Hematopoietic multipotent progenitor cell treated with erythropoietin and hydrocortisone succinate and interleukin-3 and kit ligand, for 8 days (in vitro differentiated cells): ENCODE measurements at regions not wholly inside any gene's neighbourhood (a gene's known extent, or its start where the extent isn't known, plus 50 kb on each side); places are given as distances from the start of the nearest gene placed in this dataset.

ENCODE experiments used
- DNase-seq: peaks from one replicate; pipeline ENCODE4 v3.0.0-alpha.2; 2015

DNA sequence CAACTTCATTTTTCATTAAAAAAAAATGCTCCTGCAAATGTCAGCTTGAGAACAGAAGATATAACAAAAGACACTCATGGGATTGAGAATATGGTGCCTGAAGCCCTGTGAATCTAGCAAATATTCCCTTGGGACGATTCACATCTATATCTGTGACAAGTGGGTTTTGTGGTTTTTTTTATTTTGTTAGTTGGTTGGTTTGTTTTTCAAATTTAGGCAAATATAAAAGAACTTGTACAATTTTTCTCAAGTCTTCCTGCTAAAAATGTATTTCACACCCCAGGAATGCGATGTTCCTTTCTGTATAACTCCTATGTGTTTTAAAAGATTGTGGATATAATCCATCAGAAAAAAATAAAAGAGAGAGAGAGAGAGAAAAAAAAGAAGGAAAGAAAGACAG is 1061.8 kb upstream of the ARRDC3 start:
- DNase-seq = no peak

DNA sequence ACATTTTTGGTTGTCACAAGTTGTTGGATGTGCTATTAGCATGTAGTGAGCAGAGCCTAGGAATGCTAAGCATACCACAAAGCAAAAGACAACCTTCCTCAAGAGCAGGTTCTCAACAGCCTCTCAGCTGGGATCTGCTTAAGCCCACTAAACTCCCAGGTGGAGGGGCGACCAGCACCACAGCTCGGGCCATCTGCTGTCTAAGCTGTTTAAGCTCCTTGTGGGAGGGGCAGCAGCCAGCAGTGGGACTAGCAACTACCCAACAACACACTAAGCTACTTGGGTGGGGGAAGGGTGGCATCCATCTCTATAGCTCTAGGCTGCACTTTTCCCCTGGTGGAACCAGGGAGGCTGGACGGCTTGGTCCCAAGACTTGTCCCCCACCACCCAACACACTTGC is 1052.7 kb upstream of the ARRDC3 start:
- no peak for DNase-seq

DNA sequence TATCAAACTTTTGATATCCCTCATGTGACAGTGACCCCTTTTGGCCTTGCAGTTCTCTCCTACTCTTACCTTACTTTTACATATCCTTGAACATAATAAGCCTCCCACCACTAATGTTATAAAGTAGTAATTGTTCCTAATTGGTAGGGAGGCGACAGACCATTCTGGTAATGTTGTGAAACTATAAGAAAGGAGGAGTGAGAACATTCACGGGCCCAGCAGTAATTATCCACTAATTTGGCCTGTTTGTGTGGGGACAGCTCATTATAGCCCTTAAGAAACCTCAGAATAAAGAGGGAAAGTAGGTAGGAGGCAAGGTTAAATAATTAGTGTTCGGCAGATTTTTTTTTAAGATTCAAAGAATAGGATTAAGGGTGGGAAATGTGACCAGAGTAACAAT is 1046.5 kb upstream of the ARRDC3 start:
- no peak for DNase-seq

DNA sequence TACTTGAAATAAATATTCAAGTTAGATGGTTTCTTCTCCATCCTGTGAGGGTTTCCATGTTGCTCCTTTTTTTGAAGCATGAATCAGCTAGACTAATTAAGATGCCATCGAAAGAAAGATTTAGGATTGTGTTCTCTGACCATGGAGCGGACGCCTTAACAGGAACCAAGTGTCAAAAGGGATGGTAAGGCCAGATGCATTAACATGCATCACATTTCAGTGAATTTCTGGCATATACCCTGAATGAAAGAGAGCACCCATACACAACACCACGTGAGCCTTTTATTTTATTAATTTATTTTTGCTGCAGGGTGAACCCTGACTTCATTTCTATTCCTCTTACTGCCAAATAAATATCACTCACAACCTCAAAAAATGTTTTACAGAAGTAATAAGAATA is 1045.3 kb upstream of the ARRDC3 start:
- DNase-seq = no peak

DNA sequence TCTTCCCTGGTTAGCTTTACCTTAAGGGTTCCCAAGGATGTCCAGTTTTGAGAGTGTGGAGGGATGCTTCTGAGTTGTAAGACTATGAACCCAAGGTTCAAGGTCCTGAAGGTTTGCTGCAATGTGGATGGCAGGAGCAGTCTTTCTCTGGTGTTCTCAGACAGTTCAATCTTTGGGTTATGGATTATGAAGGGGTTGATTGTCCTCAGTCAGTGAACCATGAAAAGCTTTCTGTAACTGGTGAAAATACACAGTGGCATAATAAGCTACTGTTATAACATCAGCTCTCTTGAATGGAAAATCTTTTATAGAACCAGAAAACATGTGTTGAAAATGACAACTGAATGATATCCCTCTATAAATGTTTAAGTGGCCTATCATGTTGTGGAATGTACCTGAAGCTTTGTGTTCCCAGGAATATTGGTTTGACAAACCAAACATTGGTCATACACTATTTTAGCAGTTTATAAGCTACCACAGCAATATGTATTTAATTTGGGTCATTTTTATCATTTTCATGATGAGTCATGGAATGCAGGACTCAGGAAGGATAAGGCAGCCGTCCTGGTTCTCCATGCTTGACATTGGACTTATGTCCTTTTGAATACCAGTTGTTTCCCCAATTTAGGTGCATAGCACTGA is 1041.8 kb upstream of the ARRDC3 start:
- no peak for DNase-seq

DNA sequence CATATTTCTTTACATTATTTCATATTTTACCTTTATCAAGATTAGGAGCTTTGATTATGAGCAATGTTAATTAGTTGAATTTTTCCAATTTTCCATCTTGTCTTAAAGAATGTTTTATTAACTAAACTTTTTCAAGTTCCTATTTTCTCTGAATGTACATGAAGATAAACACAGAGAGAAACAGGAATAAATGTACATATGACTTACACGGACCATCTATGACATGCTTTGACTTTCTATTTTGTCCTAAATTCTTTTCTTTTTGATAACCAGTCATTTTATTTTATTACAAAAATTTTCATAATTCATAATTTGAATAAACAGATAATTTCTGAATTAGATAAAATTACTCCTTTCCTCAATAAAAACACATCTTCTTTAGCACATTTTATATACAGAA is 1038.8 kb upstream of the ARRDC3 start:
- no peak for DNase-seq

DNA sequence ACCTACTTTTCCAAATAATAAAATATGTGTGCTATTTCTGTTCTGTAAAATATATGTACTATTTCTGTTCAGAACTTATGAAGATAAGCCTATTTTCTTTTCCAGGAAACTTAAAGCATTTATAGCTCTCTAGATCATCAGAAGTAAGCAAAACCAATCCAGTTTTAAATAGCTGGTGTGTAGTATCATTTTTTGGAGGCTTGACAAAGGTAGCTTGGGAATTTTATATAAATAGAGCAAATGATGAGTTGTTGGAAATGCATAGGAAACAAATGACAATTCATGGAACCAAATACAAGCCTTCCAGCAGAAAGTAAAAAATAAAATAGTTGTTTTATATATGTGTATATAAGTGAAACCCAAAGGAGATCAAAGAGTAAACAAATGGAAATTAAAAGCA is 1038.1 kb upstream of the ARRDC3 start:
- DNase-seq = no peak

DNA sequence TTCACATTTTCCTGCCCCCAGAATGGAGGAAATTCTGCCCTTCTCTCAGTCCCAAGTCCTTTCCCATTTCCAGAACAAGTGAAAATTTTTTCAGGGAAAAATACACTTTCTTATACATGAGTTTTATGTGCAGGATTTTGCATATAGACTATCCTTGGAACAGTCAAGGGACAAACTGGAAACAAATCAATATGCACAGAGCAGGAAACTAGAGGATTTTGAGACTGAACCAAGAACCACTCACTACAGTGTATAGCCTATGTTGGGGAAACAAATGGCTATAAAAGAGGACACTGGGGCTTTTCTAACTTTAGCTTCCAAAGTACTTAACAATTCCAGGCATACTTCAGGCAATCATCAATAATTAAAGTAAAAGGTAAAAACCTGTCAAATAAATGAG is 1036.1 kb upstream of the ARRDC3 start:
- DNase-seq = no peak

DNA sequence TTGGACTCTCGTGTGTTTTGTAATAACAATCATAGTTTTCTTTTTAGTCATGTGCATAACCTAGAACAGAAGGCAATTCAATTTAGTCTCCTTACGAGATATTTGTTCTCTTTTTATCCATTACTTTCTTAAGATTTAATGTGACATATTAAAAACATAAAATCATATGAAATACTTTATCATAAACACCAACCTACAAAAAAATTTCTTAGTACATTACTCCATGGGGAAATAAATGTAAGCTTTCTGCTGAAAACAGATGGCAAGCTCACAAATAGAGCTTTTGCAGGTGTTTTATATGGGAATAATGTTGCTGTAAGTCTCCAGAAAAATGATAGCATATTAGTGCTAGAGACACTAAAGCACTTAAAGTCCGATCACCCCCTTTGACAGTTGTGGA is 1035.2 kb upstream of the ARRDC3 start:
- no peak for DNase-seq

DNA sequence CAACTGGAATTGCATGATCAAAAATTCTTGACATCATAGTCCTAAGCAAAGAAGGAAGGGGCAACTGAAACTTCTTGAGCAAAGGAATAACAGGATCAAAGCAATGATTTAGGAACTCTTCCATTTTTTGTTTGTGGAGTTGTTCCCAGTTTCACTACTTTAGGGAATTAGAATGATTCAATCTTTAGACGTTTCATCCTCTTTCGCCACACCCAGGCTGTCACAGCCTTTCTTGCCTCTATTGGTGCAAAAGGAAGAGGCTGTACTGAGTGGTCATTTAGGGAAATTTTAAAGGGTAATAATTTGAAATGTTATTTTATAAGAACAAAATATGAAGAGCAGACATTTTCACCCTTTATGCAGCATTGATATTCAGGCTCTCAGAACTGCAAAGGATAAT is 1026.0 kb upstream of the ARRDC3 start:
- no peak for DNase-seq

DNA sequence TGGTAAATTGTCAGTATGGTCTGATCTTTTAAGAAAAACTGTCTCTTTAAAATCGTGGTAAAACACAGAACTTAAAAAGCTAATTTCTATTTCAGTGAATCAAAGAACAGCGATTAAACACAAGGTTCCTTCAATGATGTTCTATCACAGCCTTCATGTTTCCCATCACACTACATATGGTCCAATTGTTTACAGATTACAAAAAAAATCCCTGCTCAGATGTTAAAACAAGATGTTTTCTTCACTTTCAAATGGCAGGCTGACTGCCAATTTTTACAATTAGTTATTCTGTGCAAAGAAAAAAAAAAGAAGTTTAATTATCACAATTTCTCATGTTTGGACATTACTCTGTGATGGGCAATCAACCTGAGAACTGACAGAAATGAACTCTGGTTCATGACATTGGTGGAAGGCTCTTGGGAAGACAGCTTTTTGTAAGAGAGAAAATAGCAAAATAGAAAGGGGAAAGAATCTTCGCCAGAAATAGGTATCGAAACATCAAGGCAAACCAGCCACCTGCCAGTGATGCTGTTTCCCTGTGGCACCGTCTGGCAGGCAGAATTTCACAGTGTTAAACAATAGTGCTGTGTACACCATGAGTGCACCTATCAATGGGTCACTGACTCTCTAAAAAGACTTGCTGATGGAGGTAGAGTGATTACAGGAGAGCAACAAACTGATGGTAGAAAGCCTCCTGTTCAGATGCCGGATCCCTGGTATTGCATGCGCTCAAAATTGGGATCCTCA is 1020.0 kb upstream of the ARRDC3 start:
- no peak for DNase-seq

DNA sequence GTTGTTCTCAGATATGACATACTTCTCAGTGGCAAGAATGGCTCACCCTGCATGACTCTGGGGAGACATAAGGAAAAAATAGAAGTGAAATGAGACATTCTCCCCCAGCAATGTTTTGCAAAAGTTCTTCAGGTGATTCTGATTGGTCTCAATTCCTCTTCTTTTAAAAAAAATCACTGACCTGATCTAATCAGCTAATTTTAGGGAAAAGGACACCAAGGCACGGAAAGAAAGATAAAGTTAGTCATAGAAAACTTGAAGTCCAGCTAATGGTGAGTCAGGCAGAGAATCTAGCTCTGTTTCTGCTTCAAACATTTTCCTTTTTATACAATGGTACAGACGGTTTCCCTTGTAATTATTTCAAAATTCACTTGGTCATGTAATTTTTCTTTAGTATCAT is 1018.9 kb upstream of the ARRDC3 start:
- DNase-seq = no peak

DNA sequence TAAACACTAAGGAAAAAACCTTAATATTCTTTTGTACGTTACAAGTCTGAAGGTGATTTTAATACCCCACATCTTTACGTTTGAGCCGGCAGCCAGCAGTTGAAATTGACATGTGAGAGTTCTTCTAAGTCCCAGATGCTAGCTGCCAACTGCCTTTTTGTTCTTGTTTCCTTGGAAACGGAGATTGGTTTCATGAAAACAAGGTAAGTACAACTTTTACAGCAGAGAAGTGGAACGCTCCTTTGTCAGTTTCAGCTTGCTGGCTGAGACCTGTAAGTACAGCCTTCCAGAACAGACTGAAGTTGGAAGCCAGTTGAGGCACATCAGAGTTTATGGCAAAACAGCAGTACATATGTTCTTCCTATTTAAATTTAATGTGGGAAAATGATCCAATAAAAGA is 1018.4 kb upstream of the ARRDC3 start:
- DNase-seq = no peak

DNA sequence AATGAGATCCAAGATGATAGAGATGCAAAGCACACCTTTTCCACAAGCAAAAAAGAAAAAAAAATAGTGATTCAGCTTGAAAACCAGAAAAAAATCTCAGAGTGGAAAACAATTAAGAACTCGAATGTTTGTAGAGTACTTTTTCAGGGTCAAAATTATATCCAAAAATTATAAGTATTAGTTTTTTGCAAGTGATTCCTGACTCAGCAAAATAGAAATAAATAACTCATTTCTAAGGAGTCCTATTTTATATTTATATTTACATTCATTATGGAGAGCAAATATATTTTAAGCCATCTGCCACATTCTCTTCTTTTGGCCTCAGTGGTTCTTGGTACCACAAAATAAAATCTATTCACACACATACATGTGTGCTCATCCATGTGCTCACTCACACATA is 1011.8 kb upstream of the ARRDC3 start:
- no peak for DNase-seq

DNA sequence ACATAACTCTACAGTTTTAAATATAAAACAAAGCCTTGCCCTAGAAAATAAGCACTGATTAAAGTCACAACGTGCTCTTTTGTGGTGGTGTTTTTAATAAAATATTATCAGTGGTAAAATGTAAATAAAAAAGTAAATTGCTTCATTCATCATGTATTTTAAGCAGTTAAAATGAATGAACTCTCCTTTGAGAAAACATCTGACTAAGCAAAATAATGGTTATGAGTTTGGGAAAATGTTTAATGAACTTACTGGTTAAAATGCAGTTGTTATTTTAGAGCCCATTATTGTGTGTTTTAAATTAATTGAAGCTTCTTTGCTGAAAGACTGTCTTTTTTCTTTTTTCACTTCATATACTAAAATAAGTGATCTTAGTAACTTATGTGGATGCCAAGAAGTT is 1007.5 kb upstream of the ARRDC3 start:
- DNase-seq = no peak

DNA sequence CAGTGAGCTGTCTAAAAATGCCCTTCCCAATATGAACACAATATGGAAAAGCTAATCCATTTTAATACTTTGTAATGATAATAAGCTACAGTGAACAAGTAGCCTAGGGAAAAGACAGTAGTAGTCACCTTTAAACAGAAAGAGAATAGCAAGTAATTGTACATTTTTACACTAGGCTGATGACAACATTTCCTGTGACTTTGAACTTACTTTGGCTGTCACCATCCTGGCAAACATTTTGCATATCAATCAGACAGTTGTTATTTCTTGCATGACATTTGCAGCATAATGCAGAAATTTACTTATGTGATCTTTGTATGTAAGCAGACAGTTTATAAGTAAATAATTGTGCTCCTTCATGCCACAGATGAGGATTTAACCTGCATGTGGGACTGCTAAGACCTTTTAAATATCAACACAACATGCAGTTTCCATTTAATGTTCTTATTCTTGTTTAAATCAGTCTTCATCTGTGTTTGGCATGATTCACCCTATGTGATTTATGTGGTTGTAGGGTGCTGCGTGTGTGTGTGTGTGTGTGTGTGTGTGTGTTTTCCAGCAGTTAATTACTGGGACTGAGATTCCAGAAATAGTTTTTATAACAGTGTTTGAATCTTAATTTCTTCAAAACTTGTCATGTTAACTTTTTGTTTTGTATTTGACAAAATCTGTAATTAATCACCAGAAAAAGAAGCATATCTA is 997.1 kb upstream of the ARRDC3 start:
- DNase-seq = no peak

DNA sequence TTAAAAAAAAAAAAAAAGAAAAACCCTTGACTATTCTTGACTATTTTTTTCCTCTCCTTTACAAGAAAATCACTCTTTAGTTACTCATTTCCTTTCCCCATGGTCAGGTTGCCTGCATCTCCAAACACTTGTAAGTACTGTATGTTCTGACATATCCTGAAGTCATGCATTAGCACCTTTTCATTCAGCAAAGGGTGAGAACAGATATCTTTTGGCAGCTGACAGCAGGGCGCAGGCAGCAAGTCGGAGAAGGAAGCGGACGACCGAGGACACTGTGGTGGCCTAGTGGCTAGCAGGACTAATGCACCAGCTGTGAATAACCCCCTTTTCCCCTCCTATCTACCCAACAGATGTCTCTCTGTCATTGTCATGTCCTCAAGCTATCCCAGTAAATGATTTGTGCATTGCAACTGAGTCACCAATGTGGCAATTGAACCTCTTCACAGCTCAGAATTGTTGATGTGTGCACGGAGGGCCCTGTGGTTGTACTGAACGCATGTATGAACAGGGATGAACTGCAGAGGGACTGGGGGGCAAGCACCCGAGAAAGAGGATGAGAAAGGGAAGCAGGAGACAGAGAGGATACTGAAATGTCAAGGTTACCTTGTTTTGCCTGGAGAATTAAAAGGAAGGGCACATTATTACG is 996.0 kb upstream of the ARRDC3 start:
- DNase-seq = no peak

DNA sequence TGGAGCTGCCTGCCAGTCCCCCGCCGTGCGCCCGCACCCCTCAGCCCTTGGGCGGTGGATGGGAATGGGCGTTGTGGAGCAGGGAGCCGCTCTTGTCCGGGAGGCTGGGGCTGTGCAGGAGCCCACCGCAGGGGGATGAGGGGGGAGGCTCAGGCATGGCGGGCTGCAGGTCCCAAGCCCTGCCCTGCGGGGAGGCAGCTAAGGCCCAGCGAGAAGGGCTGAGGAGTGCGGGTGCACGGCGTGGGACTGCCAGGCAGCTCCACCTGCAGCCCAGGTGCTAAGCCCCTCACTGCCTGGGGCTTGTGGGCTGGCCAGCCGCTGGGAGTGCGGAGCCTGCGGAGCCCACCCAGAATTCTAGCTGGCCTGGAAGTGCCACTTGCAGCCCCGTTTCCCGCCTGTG is 991.7 kb upstream of the ARRDC3 start:
- no peak for DNase-seq

DNA sequence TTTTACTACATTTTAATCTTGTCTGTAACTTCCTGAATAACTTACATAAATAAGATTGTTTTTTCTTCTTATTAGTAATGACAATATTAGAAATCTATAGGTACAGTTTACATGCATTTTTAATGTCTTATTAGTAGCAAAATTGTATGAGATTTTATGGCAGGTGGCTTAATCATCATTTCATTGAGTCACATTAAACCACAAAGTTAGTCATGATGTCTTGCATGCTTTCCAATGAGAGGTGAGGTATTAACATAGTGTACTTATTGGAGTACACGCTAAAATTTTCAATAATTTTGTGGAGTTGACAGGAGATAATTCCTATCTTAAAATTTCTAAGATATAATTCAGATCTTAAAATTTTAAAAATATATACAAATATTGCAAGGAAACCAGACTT is 989.6 kb upstream of the ARRDC3 start:
- no peak for DNase-seq

DNA sequence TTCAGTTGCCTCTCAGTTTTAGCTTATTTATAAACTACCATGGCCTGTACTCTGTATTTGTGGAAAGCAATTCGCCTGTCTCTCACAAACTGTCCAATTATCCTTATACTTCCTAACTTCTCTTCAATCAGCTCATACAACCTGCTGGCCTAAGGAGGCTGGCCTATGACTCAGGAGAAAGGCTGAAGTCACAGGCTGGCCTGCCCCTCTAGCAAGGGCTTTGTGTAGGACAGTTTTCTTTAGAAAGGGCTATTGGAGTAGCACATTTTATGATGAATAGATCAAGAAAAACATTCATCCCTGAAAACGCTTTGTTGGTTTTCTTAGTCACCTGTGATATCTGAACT is 988.7 kb upstream of the ARRDC3 start:
- no peak for DNase-seq

DNA sequence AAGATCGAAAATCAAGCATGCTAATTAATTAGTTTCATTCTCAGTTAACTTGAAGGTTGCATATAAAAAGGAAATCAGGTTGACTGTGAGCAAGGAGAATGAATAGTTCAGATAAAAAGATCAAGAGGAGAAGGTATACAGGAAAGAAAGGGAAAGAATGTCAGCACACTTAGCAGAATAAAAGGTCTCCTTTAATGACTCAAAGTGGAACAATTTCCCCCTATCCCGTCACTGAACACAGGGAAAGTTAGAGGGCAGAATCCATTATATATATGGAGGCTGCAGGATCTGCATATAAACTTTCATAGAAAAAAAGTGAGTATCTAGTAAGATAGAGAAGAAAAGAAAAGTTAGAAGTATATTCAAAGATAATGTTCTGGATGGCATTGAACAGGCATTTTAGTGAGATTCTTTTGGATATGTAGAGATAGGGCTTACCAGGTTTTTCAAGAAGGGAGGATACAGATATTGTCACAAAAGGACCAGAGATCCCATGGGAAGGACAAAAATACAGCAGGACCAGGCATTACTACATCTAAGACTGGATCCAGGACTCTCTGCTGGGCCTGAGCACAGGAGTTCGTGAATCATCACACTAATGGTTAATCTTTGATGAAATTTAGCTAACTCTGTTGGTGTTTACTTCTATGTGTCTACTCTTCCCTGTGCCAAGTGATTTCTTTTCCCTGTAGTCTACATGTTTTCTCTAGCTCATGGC is 988.2 kb upstream of the ARRDC3 start:
- no peak for DNase-seq

DNA sequence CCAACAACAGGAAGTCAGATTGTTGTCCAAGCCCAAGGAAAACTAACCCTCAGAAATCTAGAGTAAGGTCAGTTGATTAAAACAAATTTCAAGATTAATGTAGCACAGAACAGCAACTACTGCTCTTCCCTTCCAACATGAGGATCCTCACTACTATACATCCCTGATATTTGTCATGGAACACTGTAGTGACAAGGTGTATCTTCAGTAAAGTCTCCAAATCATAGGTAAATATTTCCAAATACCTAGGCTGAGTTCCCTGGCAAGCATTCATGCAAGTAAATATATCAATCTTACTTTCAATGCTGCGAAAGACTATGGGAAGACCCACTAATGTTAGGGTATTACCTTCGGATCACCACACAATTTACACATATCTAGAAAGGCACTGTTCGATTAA is 986.9 kb upstream of the ARRDC3 start:
- DNase-seq = no peak

DNA sequence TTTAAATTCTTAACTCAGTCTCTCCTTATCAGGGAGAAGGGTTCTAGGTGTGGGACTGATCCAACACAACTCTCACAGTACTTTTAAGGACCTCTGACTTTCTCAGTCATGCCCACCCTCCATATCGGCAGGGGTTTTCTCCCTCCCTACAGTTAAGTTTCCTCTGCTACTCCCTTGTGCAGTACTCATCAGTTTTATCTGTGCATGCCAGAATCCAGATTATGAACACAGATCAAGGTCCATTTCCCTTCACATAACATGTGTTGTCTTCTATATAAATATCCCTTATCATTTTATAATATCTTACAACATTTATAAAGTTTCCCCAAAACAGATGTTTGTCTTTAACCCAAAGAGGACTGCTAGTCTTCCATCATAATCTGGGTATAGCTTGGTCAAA is 986.5 kb upstream of the ARRDC3 start:
- no peak for DNase-seq
